Inflammatory macrophage treated with lipopolysaccharide for 1 hour (primary cell): ENCODE measurements at regions not wholly inside any gene's neighbourhood (a gene's known extent, or its start where the extent isn't known, plus 50 kb on each side); places are given as distances from the start of the nearest gene placed in this dataset.
"Not testable (repeated sequence)": the region's sequence is repeated elsewhere in the genome, so short reads cannot be mapped to it uniquely, and the experiment has no call there.

Experiments used
- DNase-seq, 2 donors: peaks; one replicate each; pipeline ENCODE4 v3.0.0-alpha.2; 2020 to 2022

GRCh38 chr9:90447773-90448172, 194.9 kb downstream of the DIRAS2 start:
- DNase-seq: no peak

GRCh38 chr9:90449213-90449925, 193.3 kb downstream of the DIRAS2 start:
- no peak for DNase-seq

GRCh38 chr9:90451804-90452203, 190.8 kb downstream of the DIRAS2 start:
- no peak for DNase-seq

GRCh38 chr9:90455316-90455715, 187.3 kb downstream of the DIRAS2 start:
- DNase-seq: no peak

- DNase-seq: no peak
Measured at GRCh38 chr9:90457386-90458190, 185.0 kb downstream of the DIRAS2 start.

GRCh38 chr9:90458485-90458884, 184.1 kb downstream of the DIRAS2 start:
- DNase-seq: no peak

GRCh38 chr9:90459321-90459720, 183.3 kb downstream of the DIRAS2 start:
- DNase-seq: no peak

- no peak for DNase-seq
Measured at GRCh38 chr9:90460220-90460619, 182.4 kb downstream of the DIRAS2 start.

- DNase-seq: no peak
Measured at GRCh38 chr9:90464978-90465377, 177.6 kb downstream of the DIRAS2 start.

GRCh38 chr9:90466441-90466840, 176.2 kb downstream of the DIRAS2 start:
- no peak for DNase-seq

GRCh38 chr9:90469435-90469834, 173.2 kb downstream of the DIRAS2 start:
- DNase-seq: no peak

- no peak for DNase-seq
Measured at GRCh38 chr9:90469865-90470387, 172.7 kb downstream of the DIRAS2 start.

- DNase-seq: no peak
Measured at GRCh38 chr9:90476058-90476457, 166.6 kb downstream of the DIRAS2 start.

- DNase-seq: no peak
Measured at GRCh38 chr9:90477535-90477934, 165.1 kb downstream of the DIRAS2 start.

- no peak for DNase-seq
Measured at GRCh38 chr9:90478821-90479220, 163.8 kb downstream of the DIRAS2 start.

- no peak for DNase-seq
Measured at GRCh38 chr9:90485028-90485427, 157.6 kb downstream of the DIRAS2 start.

GRCh38 chr9:90489066-90489465, 153.6 kb downstream of the DIRAS2 start:
- DNase-seq: no peak

GRCh38 chr9:90499761-90500160, 142.9 kb downstream of the DIRAS2 start:
- DNase-seq: no peak

- no peak for DNase-seq
Measured at GRCh38 chr9:90502134-90502533, 140.5 kb downstream of the DIRAS2 start.

- DNase-seq: no peak
Measured at GRCh38 chr9:90504486-90504885, 138.1 kb downstream of the DIRAS2 start.

- DNase-seq: no peak
Measured at GRCh38 chr9:90505695-90506094, 136.9 kb downstream of the DIRAS2 start.

- DNase-seq: not testable (repeated sequence)
Measured at GRCh38 chr9:90506402-90506801, 136.2 kb downstream of the DIRAS2 start.

- DNase-seq: peak in 1 of 2 donors; percentile 38
Measured at GRCh38 chr9:90507621-90508020, 135.0 kb downstream of the DIRAS2 start.

GRCh38 chr9:90508940-90509339, 133.7 kb downstream of the DIRAS2 start:
- DNase-seq: no peak
